ENCODE measurements at regions not wholly inside any gene's neighbourhood (a gene's known extent, or its start where the extent isn't known, plus 50 kb on each side); places are given as distances from the start of the nearest gene placed in this dataset.

DNA sequence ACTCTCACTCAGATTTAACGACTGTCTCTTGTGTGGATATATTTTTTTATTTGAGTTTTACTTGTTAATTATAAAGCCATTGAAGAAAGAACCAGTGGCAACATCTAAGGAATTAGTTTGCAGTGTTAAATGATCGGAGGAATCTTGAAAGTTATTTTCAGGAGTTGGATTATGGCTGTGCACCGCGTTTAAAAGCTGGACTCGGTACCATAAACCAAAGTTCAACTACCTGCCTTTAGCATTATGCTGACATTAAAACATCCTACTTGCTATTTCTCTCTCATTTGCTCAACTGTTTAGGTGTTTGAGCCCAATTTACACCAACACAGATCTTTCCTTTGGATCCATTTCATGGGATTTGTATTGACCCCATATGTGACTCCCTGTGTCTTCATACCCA lies 289.4 kb upstream of the SASH1 start:
- DNase-seq, result no peak

DNA sequence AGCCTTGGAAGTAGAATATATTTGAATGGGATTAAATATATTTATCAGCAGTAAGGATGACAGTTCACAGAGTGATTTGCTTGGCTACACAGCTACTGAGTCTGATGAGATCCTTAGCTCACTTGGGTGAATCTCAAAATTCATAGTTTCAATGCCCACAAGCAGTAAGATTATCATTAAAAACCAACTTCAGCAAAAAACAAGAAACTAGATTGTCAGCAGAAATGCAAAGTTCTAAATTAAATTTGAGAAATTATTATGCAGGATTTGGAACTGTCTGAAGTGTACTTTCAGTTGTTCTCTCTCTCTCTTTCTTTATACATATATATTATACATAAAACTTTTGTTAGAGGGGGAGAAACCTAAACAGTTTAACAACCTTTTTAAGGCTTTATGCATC lies 288.8 kb upstream of the SASH1 start:
- DNase-seq, result no peak

DNA sequence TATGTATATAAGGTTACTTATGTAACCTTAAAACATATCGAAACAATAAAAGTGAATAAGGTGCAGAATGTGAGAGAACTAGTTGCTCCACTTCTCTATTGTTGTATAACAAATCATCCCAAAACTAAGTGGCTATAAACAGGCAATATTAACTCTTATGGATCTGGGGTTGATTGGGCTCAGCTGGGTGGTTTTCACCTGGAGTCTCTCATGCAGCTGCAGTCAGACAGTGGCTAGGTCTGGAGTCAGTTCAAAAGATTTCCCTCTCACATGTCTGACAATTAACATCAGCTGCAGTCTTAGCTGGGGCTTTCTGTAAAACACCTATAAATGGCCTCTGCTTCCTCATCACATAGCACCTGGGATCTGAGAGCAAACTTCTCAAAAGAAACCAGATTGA lies 288.4 kb upstream of the SASH1 start:
- no peak for DNase-seq

DNA sequence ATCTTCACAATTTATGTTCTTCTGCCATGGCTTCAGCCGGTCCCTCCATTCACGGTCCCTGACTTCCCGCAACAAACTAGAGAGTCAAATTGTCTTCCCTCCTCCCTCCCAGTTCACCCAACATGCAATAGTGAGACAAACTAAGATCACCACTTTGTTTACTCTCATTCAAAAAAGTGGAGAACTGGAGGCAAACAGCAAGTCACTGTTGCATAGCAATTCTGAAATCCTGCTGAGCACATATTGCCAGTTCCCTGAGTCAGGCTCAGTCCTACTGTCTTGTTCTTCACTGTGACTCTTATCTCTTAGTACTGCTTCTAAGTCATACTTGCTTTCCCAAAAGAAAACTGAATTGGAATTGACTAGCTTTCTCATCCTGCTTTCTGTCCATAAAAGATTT lies 287.2 kb upstream of the SASH1 start:
- DNase-seq, result no peak

DNA sequence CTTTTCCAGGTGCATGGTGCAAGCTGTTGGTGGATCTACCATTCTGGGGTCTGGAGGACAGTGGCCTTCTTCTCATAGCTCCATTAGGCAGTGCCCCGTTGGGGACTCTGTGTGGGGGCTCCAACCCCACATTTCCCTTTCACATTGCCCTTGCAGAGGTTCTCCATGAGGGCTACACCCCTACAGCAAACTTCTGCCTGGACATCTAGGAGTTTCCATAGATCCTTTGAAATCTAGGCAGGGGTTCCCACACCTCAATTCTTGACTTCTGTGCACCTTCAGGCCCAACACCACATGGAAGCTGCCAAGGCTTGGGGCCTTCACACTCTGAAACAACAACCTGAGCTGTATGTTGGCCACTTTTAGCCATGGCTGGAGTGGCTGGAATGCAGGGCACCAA lies 282.8 kb upstream of the SASH1 start:
- DNase-seq, result no peak

DNA sequence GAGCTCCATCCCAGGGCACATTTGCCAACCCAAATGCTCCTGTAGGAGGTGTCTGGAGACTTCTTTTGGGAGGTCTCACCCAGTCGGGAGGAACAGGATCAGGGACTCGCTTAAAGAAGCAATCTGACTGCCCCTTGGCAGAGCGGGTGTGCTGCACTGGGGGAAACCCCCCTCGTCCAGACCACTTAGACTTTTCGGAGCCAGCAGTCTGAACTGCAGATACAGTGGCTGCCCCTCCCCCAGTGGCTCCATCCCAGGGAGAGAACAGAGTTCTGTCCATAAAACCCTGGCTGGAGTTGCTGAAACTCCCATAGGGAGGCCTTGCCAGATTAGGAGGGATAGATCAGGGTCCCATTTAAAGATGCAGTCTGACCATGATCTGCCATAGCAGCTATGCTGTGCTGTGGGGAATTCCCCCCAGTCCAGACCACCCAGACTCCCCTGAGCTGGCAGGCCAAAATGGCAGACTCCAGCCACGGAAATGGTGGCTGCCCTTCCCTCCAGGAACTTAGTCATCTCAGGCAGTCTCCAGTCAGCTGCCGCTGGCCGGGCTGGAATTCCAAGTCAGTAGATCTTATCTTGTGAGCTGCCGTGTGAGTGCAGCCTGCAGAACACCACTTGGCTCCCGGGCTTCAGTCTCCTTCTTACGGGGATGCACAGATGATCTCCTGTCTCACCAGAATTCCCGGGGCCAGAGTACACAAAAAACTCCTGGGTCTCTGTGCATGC lies 278.1 kb upstream of the SASH1 start:
- DNase-seq, result no peak

DNA sequence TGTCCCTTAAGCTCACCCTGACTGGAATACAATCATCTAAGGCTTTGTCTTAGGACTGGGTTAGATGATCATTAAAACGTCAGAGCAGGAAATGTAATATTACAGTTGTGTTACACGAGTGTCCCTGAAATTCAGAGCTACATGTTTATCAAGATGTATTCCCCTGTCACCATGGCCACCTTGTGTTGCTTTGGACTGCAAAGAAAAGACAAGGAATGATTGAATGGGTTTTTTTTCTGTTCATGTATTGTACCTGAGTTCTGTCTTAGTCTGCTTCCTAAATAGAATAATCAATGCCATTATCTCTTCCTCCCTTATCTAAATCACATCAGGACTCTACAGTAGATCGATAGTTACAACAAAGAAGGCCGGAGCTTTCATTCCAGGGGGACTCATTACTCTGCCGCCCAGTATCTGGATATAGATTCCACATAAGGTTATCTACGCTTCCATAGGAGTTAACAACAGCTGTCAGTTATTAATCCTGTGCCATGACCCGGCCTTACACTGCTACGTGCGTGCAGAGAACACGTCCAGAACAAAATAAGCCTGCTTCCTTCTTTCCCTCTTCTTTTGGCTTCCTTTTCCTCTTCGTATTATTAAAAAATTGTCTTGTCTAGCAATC lies 274.1 kb upstream of the SASH1 start:
- DNase-seq, result no peak

DNA sequence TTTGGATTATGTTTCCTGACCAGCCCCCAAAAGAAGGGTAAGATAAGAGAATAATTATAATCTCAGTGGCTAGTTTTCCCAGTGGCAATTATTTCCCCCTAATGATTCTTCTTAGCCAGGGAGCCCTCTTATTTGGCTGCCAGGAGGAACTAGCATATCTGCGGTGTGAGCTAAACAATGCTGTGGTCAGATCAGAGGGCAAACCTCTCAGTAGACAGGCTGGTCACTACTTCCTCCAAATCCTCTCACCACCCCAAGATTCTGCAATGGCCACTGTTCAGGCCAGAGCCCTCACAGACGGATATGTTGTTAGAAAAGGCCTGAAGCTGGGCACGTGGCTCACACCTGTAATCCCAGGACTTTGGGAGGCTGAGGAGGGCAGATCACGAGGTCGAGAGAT lies 273.4 kb upstream of the SASH1 start:
- no peak for DNase-seq

DNA sequence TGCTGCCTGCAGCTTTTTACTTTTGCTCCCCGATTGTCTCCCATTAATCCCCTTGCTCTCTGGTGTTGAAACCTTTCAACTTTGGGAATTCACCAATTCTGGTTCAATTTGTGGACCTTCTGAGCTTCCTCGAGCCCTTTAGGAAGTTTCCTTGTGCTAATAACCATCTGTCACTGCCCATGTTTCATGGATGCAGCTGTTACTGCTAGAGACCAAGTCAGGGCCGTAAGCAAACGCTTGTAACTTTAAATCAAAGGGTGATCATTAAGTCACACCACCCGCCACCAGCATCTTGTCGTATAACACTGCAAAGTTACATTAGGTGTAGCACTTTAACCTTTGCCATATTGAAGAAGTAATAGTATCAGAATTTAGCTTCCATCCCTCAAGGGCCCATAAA lies 268.3 kb upstream of the SASH1 start:
- DNase-seq, result no peak

DNA sequence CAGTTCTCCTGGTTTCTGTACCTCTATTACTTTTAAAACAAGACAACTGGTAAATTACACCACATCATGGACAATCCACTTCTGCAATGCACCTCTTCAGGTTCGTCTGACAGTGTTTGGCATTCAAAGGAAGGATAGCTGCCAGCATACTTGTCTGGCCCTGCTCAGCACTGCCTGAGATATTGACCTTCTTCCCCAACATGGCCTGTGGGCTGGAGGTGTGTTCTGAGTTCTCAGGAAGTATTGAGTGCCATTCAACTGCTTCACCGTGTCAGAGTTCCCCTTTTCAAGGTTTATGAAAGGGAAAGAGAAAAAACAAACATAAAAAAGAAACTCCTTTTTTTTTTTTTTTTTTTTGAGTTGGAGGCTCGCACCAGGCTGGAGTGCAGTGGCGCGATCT lies 267.9 kb upstream of the SASH1 start:
- DNase-seq, result no peak

DNA sequence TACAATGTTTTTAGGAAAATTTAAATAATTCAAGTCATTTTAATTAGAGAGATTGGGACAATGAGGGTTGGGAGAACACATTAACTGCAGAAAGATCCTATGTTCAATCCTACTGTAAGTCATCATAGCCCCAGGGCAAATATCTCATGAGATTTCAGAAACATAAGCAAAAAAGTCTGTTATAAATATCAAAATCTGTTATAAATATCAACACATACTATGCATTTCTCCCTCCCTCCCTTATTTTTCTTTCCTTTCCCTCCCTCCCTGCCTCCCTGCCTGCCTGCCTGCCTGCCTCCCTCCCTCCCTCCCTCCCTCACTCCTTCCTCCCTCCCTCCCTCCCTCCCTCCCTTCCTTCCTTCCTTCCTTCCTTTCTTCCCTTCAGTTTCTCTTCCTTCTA lies 267.3 kb upstream of the SASH1 start:
- DNase-seq, result no peak

DNA sequence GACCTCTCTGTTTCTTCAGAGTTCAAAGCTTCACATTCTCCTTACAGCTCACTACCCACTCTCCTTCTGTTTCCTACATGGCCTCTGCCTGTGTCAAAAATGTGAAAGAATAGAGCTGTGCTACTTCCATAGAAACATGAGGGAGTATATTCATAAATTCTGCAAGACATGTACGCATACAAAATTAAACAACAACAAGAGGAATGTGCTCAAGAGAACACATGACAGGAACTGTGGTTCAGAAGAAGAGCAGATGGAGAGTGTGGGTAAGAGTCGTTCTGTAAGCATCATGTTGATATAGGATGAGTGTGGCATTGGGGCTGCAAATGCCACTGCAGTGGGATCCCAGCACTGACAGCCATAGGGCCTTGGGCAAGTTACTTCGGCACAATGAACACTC lies 266.6 kb upstream of the SASH1 start:
- DNase-seq, result no peak

DNA sequence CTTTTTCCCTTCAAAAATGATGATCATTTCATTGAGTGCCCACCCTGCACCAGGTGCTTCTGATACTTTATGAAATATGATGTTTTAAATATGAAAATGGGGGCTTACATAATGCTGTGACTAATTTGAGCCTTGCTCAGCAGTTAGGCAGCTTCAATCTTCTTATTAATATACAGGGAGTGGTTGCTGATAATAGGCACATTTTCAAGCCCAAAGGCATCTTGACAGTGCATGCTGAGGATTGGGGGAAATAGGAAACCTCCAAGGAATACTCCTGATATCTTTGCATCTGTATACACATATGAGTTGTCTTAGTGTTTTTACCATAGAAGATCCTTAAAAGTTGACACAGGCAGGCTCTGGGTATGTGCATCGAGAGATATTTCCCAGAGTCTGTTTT lies 262.3 kb upstream of the SASH1 start:
- DNase-seq, result no peak

DNA sequence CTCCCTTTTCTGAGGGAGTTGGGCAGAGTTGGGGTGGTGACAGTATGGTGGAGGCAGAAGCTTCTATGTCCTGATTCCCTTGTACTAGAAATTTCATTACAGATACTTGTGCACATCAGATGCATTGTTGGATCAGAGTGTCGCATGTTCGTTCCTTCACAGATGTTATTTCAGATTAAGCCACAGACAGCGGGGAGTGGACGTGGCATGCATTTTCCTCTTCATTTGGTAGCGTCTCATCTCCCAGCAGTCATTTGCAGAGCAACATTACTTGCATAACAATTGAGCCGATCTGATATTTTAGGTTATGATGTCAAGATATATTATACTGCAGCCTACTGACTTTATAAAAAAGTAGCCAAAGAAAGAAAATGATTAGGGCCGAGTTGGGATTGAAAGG lies 261.6 kb upstream of the SASH1 start:
- no peak for DNase-seq

DNA sequence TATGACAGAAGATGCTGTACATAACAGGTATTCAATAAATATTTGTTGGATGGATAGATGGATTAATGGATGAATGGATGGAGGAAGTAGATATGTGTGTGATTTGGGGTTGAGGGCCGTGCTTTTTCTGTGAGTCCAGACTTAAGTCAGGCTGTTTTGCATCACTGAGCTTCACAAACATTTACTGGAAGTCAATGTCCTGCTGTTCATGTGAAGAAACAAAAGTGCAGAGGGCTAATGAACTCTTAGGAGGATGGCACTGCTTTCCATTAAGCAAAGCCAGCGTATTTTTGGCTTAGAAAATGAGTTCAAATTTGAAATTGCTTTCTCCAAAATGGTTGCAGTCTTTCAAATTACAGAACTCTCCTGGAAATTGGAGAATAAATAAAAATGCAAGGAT lies 260.6 kb upstream of the SASH1 start:
- no peak for DNase-seq

DNA sequence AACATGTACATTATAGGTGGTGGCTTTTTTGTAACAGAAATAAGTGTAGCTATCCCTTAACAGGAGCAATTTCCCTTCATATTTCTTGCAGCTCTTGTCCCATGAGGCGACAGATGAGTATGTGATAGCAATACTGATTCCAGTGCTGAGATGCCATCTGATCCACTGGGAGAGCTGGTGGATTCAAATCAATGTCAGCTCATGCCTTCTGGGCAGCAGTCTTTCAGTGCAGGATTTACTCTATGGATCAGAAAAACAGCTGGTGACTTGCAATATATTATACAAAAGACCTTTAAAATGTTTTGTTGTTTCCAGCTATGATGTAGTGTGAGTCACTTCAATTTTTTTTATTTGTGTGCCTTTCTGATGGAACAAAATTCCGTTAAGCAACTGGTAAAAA lies 259.9 kb upstream of the SASH1 start:
- DNase-seq, result no peak

DNA sequence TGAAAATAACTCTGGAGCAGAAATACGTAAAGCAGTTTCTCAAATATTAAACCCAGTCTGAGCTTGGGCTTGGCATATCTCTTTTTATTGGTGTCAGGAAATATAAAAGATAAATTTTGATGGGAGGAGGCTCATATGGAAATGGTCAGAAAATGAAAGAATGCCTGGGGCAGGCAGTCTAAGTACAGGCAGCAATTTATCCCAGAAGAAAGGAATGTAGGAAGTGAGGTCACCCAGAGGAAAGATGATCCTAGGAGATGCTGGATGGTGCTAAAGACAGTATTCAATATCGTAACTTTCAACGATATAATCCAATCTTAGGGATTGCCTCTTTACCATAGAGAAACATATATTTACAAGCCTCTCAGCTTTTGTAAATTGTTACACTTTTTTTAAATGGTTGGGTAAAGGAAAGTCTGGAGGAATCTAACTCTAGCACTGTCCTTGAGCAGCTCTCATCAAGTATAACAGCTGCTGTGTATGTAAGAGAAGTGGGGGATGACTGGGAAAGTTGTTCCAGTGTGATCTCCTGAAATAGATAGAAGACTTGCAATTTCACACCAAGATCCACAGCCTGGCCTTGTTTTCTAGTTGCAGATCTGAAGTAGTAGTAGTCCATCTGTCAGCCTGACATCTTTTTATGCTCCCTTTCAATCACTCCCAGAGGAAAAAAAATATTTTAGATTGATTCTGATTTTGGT lies 256.9 kb upstream of the SASH1 start:
- DNase-seq, result no peak

DNA sequence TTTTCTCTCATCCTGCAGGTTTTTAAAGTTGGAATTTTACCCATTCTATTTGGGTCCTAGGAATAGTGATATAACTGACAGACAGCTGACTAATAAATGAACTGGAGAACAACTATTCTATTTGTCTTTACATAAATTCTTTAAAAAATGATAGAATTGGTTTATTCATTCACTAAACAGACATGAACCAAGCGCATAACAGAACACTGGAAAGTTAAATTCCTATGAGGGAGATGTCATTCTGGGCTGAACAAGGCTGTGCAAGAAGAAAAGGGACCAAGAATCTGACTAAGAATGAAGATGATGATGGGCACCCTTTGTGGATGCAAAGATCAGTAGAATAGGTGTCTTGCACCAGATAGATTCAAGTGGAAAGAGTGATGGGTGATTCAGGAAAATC lies 256.3 kb upstream of the SASH1 start:
- DNase-seq, result no peak

DNA sequence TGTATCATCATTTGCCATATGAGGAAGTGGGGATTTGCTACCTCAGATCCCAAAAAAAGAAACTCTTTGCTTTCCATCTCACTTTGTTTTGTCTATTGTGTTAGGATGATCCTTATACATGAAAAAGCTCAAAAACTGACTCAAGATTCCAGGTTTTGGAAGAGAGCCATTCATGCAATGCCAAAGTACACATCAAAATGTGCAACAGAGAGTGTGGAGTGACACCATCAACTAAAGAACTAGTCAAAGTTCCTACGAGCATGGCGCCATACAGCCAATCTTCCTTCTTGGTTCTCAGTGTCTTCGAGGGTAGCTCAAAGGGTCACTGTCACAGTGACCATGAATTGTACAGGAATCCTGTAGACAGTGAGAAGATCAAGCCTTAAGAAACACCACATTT lies 255.8 kb upstream of the SASH1 start:
- no peak for DNase-seq

DNA sequence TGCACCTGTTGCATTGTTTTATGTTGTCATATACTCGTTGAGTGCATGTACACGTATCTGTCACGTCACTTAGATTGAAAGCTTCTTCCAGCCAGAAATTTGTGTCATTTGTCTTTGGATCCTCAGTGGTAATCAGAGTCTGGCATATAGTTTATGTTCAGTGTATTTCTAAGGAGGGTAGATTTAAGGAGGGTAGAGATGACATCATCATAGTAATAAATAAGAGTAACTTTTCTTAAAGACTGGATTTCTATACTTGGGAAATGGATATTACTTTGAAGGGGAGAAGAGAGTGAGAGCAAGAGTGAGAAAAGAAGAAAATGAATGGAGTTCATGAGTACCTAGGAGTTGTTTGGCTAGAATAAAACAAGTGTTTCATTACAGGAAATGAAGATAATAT lies 255.0 kb upstream of the SASH1 start:
- no peak for DNase-seq

DNA sequence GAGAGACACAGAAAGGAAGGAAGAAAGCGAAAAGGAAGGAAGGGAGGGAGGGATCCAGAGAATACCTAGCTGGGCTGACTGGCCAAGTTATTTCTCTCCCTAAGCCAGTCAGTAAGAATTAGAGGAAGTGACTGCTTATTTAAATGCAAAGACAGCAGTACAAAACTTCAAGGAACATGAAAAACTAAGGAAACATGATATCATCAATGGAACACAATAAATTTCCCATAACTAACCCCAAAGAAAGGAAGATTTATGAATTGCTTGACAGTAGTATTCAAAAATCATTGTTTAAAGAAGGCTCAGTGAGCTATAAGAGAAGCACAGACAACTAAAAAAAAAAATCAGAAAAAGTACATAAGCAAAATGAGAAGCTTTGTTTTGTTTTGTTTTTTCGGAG lies 252.3 kb upstream of the SASH1 start:
- DNase-seq, result no peak

DNA sequence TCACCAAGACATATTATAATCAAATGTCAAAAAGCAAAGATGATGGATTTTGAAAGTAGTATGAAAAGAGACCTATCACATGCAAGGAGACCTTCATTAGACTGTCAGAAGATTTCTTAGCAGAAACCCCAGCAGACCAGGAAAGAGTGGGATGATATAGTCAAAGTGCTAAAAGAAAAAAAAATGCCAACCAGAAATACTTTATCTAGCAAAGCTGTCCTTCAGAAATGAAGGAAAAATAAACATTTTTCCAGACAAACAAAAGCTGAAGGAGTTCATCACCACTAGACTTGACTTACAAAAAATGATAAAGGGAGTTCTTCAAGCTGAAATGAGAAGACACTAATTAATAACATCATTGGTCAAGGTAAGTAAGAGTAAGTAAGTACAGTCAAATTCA lies 251.2 kb upstream of the SASH1 start:
- DNase-seq, result no peak

DNA sequence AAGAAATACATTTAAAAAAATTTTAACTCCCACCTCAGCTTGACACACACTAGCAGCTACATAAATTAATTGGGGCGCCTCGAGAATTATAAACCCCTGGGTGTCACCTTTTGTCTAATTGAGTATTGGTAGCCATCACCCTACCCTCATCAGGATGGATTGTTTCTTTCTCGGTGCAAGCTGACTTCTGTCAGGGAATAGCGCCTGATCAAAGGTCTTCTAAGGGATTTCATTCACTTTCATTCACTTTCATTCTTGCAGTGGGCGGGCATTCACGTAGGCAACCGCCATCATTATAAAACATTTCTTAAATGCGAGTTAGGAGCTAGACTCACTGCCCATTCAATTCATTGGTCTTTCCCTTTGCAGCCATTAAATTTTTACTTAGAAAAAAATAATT lies 239.2 kb upstream of the SASH1 start:
- DNase-seq, result no peak

DNA sequence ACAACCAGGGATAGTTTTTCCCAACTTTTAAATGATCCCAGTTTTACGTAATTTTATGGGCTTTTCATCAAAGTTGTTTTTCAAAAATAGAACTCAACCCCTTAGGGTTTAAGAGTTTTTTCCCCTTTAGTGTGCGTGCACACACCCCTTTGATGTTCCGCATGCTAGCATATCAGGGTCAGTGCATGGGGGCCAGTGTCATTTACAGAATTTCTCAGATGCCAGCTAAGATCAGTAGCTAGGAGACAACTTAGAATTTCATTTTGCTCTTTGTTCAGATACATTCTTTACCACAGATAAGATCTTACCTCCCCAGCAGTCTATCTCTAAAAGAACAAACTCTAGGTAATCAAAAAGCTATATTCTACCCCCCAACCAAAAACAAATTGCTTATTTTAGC lies 238.5 kb upstream of the SASH1 start:
- DNase-seq, result no peak
